Neural progenitor cell (in vitro differentiated cells): ENCODE measurements at regions not wholly inside any gene's neighbourhood (a gene's known extent, or its start where the extent isn't known, plus 50 kb on each side); places are given as distances from the start of the nearest gene placed in this dataset.

Experiments
- EZH2 ChIP-seq: fragments of 200-600 bp; sonication (generic); IDR thresholded peaks from 2 replicates; pipeline ENCODE4 v1.6.1; 2017; ENCODE audit warnings: antibody characterized with exemption, mild to moderate bottlenecking, moderate library complexity
- EZH2phosphoT487 ChIP-seq: fragments of 200-600 bp; sonication (generic); IDR thresholded peaks from 2 replicates; pipeline ENCODE4 v1.6.1; 2017; ENCODE audit warnings: antibody characterized with exemption
- TF ChIP-seq, protein P1 (sequence below): fragments of 200-600 bp; sonication (generic); IDR thresholded peaks from 2 replicates; pipeline ENCODE4 v1.5.1; 2017; ENCODE audit warnings: antibody characterized with exemption, mild to moderate bottlenecking

DNA sequence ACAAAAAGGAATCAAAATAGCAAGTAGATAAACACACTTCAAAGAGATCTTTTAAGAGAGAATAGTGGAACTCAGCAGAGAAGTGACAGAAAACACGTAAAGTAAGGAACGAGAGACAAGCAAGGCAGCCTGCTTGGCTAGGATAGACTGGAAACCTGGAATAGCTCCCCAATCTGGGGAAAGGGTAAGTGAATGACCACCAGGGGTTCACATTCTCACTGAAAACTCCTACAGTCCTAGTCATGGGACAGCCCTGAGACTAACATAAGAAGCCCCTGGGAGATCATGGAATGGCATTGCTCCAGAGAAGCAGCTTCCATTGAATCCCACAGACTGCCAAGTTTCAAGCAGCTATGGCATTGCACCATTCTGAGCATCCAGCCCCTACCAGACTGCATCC, 363.6 kb upstream of the ARPP21 start:
- TF ChIP-seq, protein P1, sequence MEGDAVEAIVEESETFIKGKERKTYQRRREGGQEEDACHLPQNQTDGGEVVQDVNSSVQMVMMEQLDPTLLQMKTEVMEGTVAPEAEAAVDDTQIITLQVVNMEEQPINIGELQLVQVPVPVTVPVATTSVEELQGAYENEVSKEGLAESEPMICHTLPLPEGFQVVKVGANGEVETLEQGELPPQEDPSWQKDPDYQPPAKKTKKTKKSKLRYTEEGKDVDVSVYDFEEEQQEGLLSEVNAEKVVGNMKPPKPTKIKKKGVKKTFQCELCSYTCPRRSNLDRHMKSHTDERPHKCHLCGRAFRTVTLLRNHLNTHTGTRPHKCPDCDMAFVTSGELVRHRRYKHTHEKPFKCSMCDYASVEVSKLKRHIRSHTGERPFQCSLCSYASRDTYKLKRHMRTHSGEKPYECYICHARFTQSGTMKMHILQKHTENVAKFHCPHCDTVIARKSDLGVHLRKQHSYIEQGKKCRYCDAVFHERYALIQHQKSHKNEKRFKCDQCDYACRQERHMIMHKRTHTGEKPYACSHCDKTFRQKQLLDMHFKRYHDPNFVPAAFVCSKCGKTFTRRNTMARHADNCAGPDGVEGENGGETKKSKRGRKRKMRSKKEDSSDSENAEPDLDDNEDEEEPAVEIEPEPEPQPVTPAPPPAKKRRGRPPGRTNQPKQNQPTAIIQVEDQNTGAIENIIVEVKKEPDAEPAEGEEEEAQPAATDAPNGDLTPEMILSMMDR, result no peak
- TF ChIP-seq EZH2 (no peak), EZH2phosphoT487 (no peak)
